HG02943 (cell line): ENCODE measurements at regions not wholly inside any gene's neighbourhood (a gene's known extent, or its start where the extent isn't known, plus 50 kb on each side); places are given as distances from the start of the nearest gene placed in this dataset.
"Not testable (repeated sequence)": the region's sequence is repeated elsewhere in the genome, so short reads cannot be mapped to it uniquely, and the experiment has no call there.

Source experiments
- ATAC-seq: cut with Tn5 transposase; IDR thresholded peaks from one replicate; pipeline ENCODE4 v1.9.1; 2021; ENCODE audit warnings: mild to moderate bottlenecking, low read depth, moderate library complexity; ENCODE audit not compliant: unreplicated experiment

GRCh38 chr6:68082086-68082485 lies 553.0 kb upstream of the ADGRB3 start:
- ATAC-seq, result no peak

- ATAC-seq, result no peak
Measured at GRCh38 chr6:68080074-68080473, 555.0 kb upstream of the ADGRB3 start.

- no peak for ATAC-seq
Measured at GRCh38 chr6:68077661-68078060, 557.4 kb upstream of the ADGRB3 start.

- ATAC-seq, result no peak
Measured at GRCh38 chr6:68071740-68072139, 563.3 kb upstream of the ADGRB3 start.

GRCh38 chr6:68069921-68070710 lies 565.0 kb upstream of the ADGRB3 start:
- no peak for ATAC-seq

GRCh38 chr6:68059899-68060298 lies 575.2 kb upstream of the ADGRB3 start:
- no peak for ATAC-seq

GRCh38 chr6:68059261-68059660 lies 575.8 kb upstream of the ADGRB3 start:
- ATAC-seq, result no peak

- ATAC-seq, result not testable (repeated sequence)
Measured at GRCh38 chr6:68056596-68056995, 578.5 kb upstream of the ADGRB3 start.

GRCh38 chr6:68054756-68055155 lies 580.3 kb upstream of the ADGRB3 start:
- no peak for ATAC-seq

- no peak for ATAC-seq
Measured at GRCh38 chr6:68053805-68054373, 581.2 kb upstream of the ADGRB3 start.

GRCh38 chr6:68052234-68052633 lies 582.8 kb upstream of the ADGRB3 start:
- no peak for ATAC-seq

- ATAC-seq, result no peak
Measured at GRCh38 chr6:68049562-68049961, 585.5 kb upstream of the ADGRB3 start.

- ATAC-seq, result no peak
Measured at GRCh38 chr6:68046756-68047155, 588.3 kb upstream of the ADGRB3 start.

GRCh38 chr6:68046302-68046701 lies 588.8 kb upstream of the ADGRB3 start:
- no peak for ATAC-seq

- ATAC-seq, result no peak
Measured at GRCh38 chr6:68045193-68045592, 589.9 kb upstream of the ADGRB3 start.

GRCh38 chr6:68044264-68044663 lies 590.8 kb upstream of the ADGRB3 start:
- no peak for ATAC-seq

- no peak for ATAC-seq
Measured at GRCh38 chr6:68043122-68043398, 592.0 kb upstream of the ADGRB3 start.

GRCh38 chr6:68042339-68043121 lies 592.6 kb upstream of the ADGRB3 start:
- no peak for ATAC-seq

GRCh38 chr6:68040780-68041179 lies 594.3 kb upstream of the ADGRB3 start:
- ATAC-seq, result no peak

GRCh38 chr6:68040312-68040778 lies 594.7 kb upstream of the ADGRB3 start:
- ATAC-seq, result no peak

GRCh38 chr6:68039641-68040311 lies 595.3 kb upstream of the ADGRB3 start:
- no peak for ATAC-seq
